OCI-LY7 (cell line): ENCODE measurements at regions not wholly inside any gene's neighbourhood (a gene's known extent, or its start where the extent isn't known, plus 50 kb on each side); places are given as distances from the start of the nearest gene placed in this dataset.

Experiments used
- CTCF ChIP-seq: fragments of 200-600 bp; sonication (generic); conservative IDR thresholded peaks from 2 replicates; pipeline ENCODE4 v1.5.1; 2014; ENCODE audit warnings: mild to moderate bottlenecking, antibody characterized with exemption, low read length, moderate library complexity, mixed read lengths
- EZH2phosphoT487 ChIP-seq: fragments of 200-600 bp; sonication (generic); IDR thresholded peaks from 2 replicates; pipeline ENCODE4 v1.6.1; 2018; ENCODE audit warnings: low read depth, borderline replicate concordance, mild to moderate bottlenecking, mixed run types, antibody characterized with exemption, low read length, moderate library complexity, mixed read lengths

- TF ChIP-seq CTCF (no peak), EZH2phosphoT487 (no peak)
Observed at GRCh38 chr2:239756031-239756789, 268.9 kb downstream of the NDUFA10 start.
